NCI-H1048 (cell line): ENCODE measurements at regions not wholly inside any gene's neighbourhood (a gene's known extent, or its start where the extent isn't known, plus 50 kb on each side); places are given as distances from the start of the nearest gene placed in this dataset.
"Not testable (repeated sequence)": the region's sequence is repeated elsewhere in the genome, so short reads cannot be mapped to it uniquely, and the experiment has no call there.

Experiments used
- DNase-seq: peaks from one replicate; lab custom pipeline; 2025; lab: John Stamatoyannopoulos, UW

DNA sequence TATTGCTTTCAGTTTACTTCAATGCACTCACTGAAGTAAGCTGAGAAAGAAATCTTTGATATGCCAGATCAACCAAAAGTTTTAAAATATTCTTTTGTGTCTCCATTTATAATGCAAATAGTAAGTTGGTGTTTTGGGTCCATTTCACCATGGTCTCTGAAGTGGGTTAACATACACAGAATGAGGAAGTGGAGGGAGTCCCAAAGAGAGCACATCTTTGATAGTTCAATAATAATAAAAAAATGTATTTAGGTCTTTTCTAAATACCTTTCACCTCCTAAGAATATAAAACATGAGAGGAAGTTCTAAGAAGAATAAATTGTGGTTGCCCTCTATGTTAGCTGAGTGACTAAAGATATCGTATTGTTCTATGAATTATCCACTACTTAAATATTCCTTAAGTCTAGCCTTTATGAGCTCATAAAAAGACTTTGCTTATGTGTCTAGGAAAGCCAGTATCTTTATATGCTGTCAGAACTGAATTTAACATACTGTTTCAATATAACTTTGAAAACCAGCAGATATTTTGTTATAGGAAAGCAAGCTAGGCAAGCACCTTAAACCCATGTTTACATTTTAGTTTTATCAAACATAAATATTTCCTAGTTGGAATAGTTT lies 148.7 kb upstream of the ZEB2 start:
- DNase-seq = no peak

DNA sequence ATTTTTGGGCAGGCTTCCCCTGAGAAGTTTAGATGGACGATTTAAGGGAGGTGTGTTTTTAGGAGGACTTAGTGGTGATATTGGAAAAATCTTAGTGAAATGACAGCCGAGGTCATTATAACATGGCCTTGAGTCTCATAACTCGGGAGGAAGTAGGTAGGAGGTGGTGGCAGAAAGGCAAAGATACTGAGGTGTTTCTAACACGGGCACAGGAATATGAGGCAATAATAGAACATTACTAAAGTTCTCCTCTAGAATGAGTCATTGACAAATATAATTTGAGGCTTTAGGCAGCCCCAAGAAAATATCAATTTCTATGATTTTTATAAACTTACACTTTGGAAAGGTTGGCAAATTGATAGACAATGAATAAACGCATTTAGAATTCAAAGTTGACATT lies 146.1 kb upstream of the ZEB2 start:
- no peak for DNase-seq

DNA sequence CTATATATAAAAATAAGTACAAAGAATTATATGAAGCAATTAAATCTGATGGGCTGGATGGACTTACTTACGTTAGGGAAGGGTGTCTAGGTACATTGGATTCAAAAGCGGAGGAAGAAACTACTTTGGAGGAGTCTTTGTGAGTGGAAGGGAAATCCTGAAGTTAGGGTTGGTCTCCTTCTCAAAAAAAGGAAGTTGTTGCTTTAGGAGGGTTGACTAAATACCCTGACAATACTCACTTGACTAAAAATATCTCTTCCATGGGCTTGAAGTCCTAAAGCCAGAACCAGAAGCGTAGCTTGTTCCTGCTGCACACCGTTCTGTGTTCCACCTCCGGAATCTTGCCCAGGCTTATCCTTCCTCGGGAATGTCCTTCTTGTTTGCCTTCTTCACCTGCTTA lies 143.3 kb upstream of the ZEB2 start:
- no peak for DNase-seq

DNA sequence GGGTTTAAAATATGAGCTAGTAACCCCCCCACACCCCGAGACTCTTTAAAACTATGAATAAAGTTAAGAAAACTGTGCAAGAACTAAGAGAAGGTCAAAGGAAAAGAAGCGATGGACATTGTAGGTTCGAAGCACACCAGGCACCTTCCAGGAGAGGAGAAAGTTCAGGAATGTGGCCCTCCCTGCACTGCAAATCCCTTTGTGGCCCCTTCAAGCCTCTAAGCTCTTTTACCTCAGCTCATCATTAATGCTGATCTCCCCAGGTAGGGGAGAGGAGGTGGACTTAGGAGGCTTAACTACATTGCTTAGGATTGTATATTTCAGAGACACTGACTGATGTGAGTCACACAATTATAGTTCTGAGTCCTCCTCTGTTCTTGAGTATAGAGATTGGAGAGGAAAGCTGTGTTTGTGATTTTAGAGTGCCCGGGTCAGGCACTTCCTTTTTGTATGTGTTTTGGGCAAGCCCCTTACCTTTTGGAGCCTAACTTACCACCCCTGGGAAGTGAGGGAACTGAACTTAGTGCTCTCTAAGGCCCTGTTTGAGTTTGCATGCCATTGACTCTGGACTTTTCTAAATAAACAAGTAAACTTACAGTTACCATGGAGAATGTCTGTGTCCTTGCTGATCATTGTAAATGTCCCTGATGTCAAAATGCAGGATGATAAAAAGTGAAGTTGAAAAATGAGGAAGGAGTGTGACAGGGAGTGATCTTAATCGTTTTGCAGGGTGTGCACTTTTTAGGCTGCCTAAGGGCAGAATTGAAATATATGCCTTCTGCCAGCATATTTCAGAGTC lies 140.8 kb upstream of the ZEB2 start:
- no peak for DNase-seq

DNA sequence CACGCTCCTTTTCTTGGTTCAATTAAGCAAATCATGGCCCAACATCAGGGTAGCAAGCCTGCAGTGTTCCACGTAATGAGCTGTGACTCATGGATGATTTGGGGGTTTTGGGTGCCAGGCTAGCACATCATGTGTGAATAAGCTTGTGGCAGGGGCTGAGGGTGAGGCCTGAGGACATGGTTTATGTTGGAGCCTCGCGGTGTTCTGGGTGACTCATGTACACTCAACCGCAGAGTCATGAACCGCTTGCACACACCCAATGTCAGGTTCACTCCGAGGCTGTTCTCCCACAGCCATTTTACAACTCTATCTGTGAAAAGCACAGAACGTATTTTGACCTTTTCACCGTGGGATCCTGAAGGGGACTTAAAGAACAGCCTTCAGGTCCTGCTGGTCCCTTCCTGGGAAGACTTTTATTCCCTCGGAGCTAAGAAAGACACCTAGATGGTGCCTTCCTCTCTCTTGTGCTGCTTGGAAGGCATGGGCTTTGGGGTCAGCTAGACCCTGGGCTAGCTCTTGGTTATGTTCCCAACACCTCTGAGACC lies 139.9 kb upstream of the ZEB2 start:
- DNase-seq = no peak

DNA sequence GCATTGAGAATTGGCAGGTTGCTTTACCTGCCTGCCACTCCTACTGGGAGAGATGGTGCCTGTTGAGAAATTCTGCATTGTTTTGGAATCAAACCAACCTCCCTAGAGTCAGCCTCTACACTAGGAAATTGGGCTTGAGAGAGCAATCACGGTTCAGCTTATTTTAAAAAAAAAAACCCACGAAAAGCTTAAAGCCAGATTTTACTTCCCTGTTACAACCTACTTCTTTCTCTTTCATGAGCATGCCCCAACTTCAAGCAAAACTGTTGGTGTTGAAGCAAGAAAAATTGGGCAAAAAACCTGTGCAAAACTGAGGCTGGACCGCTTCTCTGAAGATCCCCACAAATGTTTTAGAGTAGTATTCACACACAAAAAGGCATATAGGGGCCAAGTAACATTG lies 134.6 kb upstream of the ZEB2 start:
- DNase-seq = no peak

DNA sequence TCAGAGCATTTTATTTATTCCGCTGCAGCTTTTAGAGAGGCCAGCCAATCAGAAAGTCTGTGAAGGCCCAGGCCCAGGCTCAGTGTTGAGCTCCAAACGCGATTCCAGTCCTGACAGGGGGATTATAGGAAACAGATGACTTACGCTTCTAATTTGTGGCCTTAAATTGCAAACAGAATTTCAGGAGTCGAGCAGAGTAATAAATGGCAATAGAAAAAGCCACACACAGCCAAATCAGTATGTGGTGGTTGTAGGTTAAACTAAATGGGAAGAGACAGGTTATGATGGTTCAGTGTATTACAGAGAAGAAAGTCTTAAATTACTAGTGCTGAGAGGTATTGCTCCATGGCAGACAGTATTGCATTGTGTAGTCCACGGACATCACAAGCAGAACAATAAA lies 131.0 kb upstream of the ZEB2 start:
- DNase-seq = no peak

DNA sequence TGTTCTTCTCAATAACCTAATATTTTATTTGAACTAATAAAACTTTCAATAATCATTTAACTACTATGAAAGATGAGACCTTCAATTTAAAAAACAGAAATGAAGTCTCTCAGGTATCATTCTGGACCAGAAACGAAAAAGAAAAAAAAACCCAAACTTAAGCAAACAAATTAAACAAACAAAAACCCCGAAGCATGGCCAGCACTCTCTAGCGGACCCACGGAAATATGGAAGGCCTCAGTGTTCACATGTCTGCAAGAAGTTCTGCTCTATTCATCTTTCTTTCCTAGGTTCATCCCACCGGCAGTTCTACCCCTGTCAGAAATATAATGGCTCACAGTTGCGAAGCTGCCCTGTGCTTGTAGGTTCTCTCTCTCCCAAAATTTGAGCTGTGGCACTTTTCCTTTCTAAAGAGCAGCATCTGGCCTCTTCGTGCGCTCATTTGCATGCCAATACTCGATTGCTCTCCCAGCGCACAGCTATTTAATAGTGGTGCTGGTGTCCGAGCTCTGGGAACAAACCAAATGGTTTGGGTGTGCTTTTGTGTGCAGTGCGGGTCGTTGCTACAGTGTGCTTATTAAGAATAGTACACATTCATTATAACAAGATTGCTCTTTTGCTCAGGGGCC lies 129.0 kb upstream of the ZEB2 start:
- DNase-seq = no peak

- no peak for DNase-seq
Measured at GRCh38 chr2:144645083-144645778, 125.3 kb upstream of the ZEB2 start.

- DNase-seq = no peak
Measured at GRCh38 chr2:144644549-144644948, 124.6 kb upstream of the ZEB2 start.

DNA sequence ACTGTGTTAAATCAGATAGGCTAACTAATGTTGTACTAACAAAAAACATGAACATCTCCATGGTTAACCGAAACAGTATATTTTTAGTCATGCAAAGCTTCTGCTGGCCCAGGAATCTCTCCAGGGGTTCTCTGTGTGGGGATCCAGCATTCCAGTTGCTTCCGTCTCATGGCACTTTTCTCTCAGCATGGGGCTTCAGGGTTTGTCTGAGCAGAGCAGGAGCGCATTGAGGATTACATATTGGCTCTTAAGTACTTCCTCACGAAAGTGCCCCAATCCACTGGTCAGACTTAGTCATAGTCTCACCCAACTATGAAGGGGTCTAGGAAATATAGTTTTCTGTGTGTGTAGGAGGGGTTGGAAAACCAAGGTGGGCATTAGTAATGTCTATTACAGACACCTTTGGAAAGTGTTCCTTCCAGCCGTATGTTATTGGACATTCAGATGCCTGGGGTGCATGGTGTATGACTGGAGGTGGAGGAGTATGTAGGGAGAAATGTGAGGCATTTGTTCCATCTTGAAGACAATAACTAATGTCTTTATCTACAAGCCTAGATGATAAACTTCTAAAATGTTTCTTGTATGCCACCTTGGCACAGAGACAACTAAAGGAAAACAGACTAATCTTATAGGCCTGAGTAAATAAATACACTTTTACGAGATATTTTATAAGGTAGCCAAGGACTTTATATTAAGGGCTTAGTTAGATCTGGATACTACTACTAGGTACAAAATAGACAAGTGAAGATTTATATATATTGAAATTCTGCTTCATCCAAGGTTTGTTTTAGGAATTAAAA lies 123.8 kb upstream of the ZEB2 start:
- no peak for DNase-seq

DNA sequence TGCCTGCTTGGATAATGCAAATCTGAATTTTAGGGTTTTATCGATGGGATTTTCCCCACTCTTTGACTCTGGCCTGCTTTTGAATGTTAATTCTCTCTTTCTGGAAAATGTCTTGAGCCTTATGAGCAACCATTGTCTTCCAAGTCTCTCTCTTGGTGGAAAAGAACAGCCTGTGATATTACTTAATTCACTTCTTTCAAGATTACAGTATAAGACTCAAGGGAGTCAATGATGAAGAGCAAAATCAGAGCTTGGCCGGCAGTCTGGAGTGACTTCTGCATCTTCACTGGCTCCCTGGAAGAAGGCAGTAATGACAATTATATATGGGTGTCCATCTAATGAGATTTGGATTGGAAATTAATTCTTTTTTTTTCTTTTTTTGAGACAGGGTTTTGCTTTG lies 122.9 kb upstream of the ZEB2 start:
- DNase-seq = no peak

DNA sequence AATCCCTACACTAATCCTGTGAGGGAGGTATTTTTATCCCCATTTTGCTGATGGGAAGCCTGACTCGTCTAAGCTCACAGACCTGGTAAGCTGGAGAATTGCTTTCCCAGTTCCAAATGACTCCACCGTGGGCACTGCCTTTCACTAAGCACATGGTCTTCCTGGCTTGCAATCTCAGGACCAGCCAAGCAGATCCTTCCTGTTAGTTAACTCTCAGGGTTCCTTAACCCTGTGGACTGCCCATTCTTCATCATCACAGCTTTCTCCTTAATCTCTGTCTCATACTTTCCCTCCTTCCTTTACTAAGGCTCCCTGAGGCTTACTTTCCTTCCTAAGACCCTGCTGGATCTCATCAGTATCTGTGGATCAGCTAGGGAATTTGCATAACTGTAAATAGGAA lies 122.2 kb upstream of the ZEB2 start:
- no peak for DNase-seq

GRCh38 chr2:144638250-144638649 lies 118.3 kb upstream of the ZEB2 start:
- DNase-seq = not testable (repeated sequence)

- not testable (repeated sequence) for DNase-seq
Measured at GRCh38 chr2:144636860-144637259, 116.9 kb upstream of the ZEB2 start.

DNA sequence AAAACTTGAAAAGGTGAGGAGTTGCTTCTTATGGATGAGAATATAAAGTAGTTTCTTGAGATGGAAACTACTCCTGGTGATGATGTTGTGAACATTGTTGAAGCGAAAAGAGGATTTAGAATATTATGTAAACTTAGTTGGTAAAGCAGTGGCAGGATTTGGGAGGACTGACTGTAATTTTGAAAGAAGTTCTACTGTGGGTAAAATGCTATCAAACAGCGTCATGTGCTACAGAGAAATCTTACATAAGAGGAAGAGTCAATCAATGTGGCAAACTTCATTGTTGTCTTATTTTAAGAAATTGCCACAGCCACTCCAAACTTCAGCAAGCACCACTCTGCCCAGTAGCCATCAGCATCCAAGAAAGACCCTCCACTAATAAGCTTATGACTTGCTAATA lies 112.9 kb upstream of the ZEB2 start:
- no peak for DNase-seq

- DNase-seq = no peak
Measured at GRCh38 chr2:144631636-144632035, 111.7 kb upstream of the ZEB2 start.

DNA sequence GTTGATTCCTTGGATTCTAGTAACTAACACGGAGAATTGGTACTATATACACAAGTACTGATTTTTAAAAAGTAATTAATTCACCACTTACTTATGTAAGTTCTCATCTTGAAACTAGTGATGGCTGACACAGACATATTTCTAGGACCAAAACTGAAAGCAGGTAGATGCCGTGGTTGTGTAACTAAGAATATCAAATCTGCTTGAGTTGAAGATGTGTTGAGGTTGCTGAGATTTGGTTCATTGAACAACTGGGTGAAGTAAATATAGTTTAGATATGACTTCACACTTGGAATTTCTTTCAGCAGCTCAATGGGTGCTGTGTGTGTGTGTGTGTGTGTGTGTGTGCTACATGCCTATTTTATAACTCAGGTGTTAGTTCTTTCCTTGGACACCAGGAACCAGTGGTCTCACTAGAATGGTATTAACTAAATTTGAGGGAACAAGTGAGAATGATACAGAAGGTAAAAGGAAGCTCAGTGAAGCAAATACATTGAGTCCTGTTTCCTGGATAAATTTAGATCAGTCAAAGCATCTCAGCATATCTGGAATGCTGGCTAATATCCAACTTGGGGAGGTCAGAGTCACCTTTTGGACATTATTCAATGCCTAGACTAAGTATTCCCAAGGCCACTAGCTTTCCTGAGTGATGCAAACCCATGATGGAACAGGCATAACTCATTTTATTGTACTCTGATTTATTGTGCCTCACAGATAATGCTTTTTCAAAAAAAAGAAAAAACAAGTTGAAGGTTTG lies 110.7 kb upstream of the ZEB2 start:
- no peak for DNase-seq

GRCh38 chr2:144629935-144630334 lies 110.0 kb upstream of the ZEB2 start:
- DNase-seq = no peak

GRCh38 chr2:144628566-144628965 lies 108.6 kb upstream of the ZEB2 start:
- no peak for DNase-seq

GRCh38 chr2:144625626-144626025 lies 105.7 kb upstream of the ZEB2 start:
- DNase-seq = no peak
